Common myeloid progenitor, CD34-positive (primary cell): ENCODE measurements at regions not wholly inside any gene's neighbourhood (a gene's known extent, or its start where the extent isn't known, plus 50 kb on each side); places are given as distances from the start of the nearest gene placed in this dataset.

ENCODE experiments used
- CTCF ChIA-PET: fragments of 350-600 bp; sonication (Branson Sonifier 250); formaldehyde crosslinking; loops from one replicate; lab custom pipeline; 2021; ENCODE audit warnings: antibody characterized with exemption; lab: Charles Lee
- POLR2A ChIA-PET: fragments of 350-600 bp; sonication (Branson Sonifier 250); formaldehyde crosslinking; loops from one replicate; lab custom pipeline; 2021; ENCODE audit warnings: antibody characterized with exemption; lab: Charles Lee
- DNase-seq, 3 donors: peaks; one replicate each; pipeline versions ENCODE4 v3.0.0 to v3.0.0-alpha.2; 2013
- H3K27ac ChIP-seq, 2 experiments: 1 replicate in 1 of 2; 2 replicates in 1 of 2; pipeline ENCODE4 v1.7.0; 2013; ENCODE audit warnings: inconsistent platforms in 2 of 2, low read length in 2 of 2, mild to moderate bottlenecking in 2 of 2, low read depth in 1 of 2, moderate library complexity in 1 of 2; ENCODE audit not compliant: severe bottlenecking in 2 of 2, insufficient read depth in 1 of 2, poor library complexity in 1 of 2
- H3K27me3 ChIP-seq, 5 experiments: replicated peaks in 2 of 5; 1 replicate in 3 of 5; 2 replicates in 2 of 5; pipeline versions ENCODE4 v1.6.1 to v1.7.0; 2013; ENCODE audit warnings: low read length in 4 of 5, mild to moderate bottlenecking in 2 of 5, moderate library complexity in 2 of 5, inconsistent platforms in 1 of 5; ENCODE audit not compliant: insufficient read depth in 5 of 5, control insufficient read depth in 4 of 5
- H3K36me3 ChIP-seq, 4 experiments: 1 replicate in 2 of 4; 2 replicates in 2 of 4; pipeline versions ENCODE4 v1.6.1 to v1.7.0; 2013; ENCODE audit warnings: low read length in 3 of 4, control low read depth in 1 of 4, mild to moderate bottlenecking in 1 of 4; ENCODE audit not compliant: control insufficient read depth in 4 of 4, insufficient read depth in 4 of 4
- H3K4me1 ChIP-seq, 4 experiments: 1 replicate in 3 of 4; 2 replicates in 1 of 4; pipeline versions ENCODE4 v1.6.1 to v1.7.1; 2013; ENCODE audit warnings: low read length in 3 of 4, mild to moderate bottlenecking in 3 of 4, control low read depth in 1 of 4, inconsistent platforms in 1 of 4, moderate library complexity in 1 of 4; ENCODE audit not compliant: control insufficient read depth in 4 of 4, insufficient read depth in 4 of 4; ENCODE audit errors: control extremely low read depth in 1 of 4
- H3K4me3 ChIP-seq, 7 experiments: 1 replicate in 4 of 7; 2 replicates in 3 of 7; pipeline versions ENCODE4 v1.5.1 to v1.7.0; 2013; ENCODE audit warnings: mild to moderate bottlenecking in 7 of 7, low read length in 6 of 7, moderate library complexity in 6 of 7, inconsistent platforms in 2 of 7, low read depth in 2 of 7, control low read depth in 1 of 7; ENCODE audit not compliant: insufficient read depth in 4 of 7, control insufficient read depth in 1 of 7; ENCODE audit errors: extremely low read depth in 1 of 7
- H3K9me3 ChIP-seq, 5 experiments: 1 replicate in 4 of 5; 2 replicates in 1 of 5; pipeline versions ENCODE4 v1.6.1 to v1.7.1; 2013; ENCODE audit warnings: low read length in 4 of 5, mild to moderate bottlenecking in 2 of 5, inconsistent platforms in 1 of 5, low read depth in 1 of 5, moderate library complexity in 1 of 5; ENCODE audit not compliant: control insufficient read depth in 4 of 5, insufficient read depth in 2 of 5; ENCODE audit errors: control extremely low read depth in 1 of 5
- WGBS: methylation state at CpG from one replicate; pipeline ENCODE4 v1.1.5; 2013; ENCODE audit not compliant: insufficient coverage; 5-methylcytosine and 5-hydroxymethylcytosine counted together

DNA sequence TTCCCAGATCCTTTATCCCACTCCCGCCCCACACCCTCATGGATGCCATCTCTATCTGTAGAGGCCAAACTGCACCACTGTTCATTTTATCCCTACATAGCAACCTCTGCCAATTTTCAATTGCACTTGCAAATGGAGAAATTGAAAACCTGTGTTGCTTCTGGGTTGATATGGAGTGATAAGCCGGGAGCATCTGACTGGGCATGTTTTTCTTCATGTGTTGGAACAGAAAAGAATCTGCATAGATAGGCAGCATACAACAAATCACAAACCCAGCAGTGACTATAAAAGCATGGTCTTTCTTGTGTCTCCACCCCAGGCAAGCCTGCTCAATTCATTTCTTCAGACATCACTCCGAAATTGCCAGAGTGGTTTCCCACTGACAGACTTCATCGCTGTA lies 608.8 kb upstream of the CAMK1G start:
- no peaks in the 10 kb centered on the region for H3K36me3 ChIP-seq
- H3K27ac ChIP-seq = no peak overlapping the region
- no peaks in the 10 kb centered on the region for H3K27me3 ChIP-seq
- no peak for DNase-seq
- CTCF ChIA-PET = no interaction called here
- WGBS = 100% methylated on average over 3 of the region's 4 CpGs
- H3K9me3 ChIP-seq = no peaks in the 10 kb centered on the region
- POLR2A ChIA-PET = no interaction called here
- no peak overlapping the region for H3K4me3 ChIP-seq
- H3K4me1 ChIP-seq = no peaks in the 10 kb centered on the region

DNA sequence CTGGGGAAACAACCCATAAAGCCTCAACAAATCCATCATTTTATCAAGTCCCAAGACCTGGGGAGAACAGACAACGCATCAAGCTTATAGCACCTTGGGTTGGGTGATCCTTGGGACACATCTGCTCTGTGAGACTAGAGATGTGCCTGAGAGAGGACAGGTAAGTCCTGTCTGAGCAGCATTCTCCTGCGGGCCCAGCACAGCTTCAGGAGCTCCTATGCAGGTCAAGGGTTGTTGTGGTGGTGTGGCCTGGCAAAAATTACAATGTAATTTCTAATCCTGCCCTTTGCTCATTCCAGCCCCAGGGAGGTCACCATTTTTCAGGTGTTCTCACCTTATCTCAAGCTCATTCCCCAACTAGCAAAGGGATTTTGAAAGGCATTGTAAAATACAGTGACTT lies 608.1 kb upstream of the CAMK1G start:
- H3K9me3 ChIP-seq = no peaks in the 10 kb centered on the region
- POLR2A ChIA-PET = no interaction called here
- WGBS = 100% methylated on average over 1 of the region's 2 CpGs

DNA sequence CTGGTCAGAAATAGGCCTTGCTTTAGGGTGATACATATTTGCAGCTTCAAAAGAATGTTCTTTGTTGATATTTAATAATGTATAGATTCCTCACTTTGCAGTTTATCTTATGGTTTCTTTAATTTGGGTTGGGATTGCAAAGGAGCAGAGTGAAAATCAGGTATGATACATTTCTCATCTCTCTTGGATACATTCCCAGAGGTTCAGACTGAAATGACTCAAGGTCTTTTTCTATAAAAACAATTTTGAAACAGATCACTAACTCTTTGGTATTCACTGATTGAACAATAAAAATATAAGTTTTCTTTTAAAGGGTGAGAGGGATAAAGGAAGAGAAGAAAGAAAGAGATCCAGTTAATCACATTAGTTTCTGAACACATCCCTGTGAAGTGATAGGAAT lies 606.5 kb upstream of the CAMK1G start:
- no peaks in the 10 kb centered on the region for H3K27me3 ChIP-seq
- H3K9me3 ChIP-seq = no peaks in the 10 kb centered on the region
- H3K36me3 ChIP-seq = no peaks in the 10 kb centered on the region
- CTCF ChIA-PET = no interaction called here
- H3K27ac ChIP-seq = no peak overlapping the region
- no peak overlapping the region for H3K4me3 ChIP-seq
- no peaks in the 10 kb centered on the region for H3K4me1 ChIP-seq
- POLR2A ChIA-PET = no interaction called here
- no peak for DNase-seq

More for the DNA sequence above, 608.1 kb upstream of the CAMK1G start:
- Histone ChIP-seq H3K36me3 (no peaks in the 10 kb centered on the region), H3K27me3 (no peaks in the 10 kb centered on the region), H3K4me3 (no peak overlapping the region), H3K4me1 (no peaks in the 10 kb centered on the region), H3K27ac (no peak overlapping the region)
- no peak for DNase-seq
- CTCF ChIA-PET = no interaction called here

DNA sequence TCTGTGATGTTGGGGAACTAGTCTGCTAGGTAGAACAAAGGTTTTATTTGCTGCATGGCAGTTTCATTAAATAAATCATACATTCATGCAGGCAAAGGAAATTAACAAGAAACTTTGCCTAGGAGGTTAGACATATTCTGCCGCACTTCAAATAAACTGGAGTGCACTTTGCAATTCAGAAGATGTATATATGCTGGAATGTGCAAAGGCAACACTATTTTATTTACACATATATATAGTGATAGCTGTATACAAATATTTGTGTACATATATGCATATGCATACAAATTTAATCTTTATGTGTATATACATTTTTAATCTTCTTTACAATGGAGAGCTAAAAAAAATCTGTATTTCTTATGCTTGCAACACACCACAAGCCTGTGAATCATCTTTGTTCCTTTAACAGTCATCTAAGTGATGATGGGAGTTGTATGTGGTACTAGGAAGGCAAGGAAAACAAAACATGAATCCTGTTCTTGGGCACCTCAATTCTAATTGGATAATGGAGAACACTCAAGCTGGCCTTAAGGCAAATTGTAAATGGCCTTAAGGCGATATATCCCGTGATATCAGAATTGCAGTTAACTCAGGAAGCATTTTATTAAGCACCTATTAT lies 605.8 kb upstream of the CAMK1G start:
- no peak for DNase-seq
- 100% methylated on average over 1 of the region's 3 CpGs for WGBS
- H3K4me1 ChIP-seq = no peaks in the 10 kb centered on the region
- no peaks in the 10 kb centered on the region for H3K27me3 ChIP-seq
- POLR2A ChIA-PET = no interaction called here
- H3K27ac ChIP-seq = no peak overlapping the region
- no peaks in the 10 kb centered on the region for H3K36me3 ChIP-seq
- no peak overlapping the region for H3K4me3 ChIP-seq
- no peaks in the 10 kb centered on the region for H3K9me3 ChIP-seq
- CTCF ChIA-PET = no interaction called here

DNA sequence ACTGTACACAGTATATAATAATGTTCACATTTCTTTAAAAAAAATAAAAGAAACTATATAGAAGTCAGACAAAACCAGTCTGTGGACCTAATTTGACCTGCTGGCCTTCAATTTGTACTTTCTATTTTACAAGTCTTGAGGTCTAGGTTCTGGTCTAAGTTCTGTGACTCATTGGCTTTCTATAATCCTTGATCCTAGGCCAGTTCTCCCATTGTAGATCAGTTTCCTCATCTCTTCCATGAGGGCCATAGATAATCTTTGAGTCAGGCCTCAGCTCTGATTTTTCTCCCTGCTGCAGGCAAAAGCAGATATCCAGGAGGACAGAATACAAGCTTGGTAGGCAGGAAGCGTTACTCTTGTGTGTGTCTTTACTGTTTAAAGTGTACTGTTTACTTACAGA lies 603.7 kb upstream of the CAMK1G start:
- POLR2A ChIA-PET = no interaction called here
- no peaks in the 10 kb centered on the region for H3K36me3 ChIP-seq
- CTCF ChIA-PET = interaction anchor here (1.2 kb wide), 1 partner anchor 9 kb away, joined by 3 read pairs; no protein-coding TSS in a partner anchor
- H3K4me1 ChIP-seq = no peaks in the 10 kb centered on the region
- no peak overlapping the region for H3K4me3 ChIP-seq
- no peak overlapping the region for H3K27ac ChIP-seq
- H3K27me3 ChIP-seq = no peaks in the 10 kb centered on the region
- H3K9me3 ChIP-seq = no peaks in the 10 kb centered on the region
- 100% methylated on average over 1 of the region's 1 CpG for WGBS
- DNase-seq = no peak

DNA sequence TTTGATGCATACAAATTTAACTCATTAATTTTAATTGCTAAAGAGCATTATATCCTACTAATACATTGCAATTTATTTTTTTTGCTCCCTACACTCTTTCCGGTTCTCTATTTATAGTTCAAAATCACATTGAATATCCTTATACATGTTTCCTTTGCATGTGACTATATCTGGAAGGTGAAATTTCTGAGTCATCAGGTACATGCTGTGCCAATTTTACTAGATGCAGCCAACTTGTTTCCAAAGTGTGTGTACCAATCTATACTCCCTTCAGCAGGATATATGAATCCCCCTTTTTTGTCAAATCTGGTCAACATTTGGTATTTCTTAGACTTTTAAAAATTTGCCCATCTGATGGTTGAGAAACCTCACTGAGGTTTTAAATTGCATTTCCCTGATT lies 602.9 kb upstream of the CAMK1G start:
- ChIA-PET CTCF (no interaction called here), POLR2A (no interaction called here)
- no CpG with 5 or more reads among the region's 1 CpG for WGBS

DNA sequence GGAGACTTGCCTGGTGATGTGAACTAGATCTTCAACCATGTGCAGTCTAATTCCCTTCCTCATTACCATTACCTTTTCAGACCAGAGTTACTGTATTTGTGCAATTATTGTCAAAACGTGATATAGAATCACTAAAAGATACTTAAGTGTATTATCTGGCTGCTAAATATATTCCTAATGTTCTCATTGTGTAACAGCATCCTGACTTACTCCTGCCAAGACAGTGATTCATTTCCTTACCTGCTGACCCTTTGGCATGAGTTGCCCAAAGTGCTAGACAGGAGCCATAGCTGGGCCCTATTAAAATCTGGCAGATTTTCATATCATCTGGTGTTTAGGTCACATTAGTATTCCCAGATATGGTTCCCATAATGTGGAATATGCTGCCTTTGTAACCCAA lies 598.3 kb upstream of the CAMK1G start:
- no peak for DNase-seq
- POLR2A ChIA-PET = interaction anchor here (0.5 kb wide), 1 partner anchor 1464 kb away, joined by 3 read pairs; no protein-coding TSS in a partner anchor
- H3K9me3 ChIP-seq = no peaks in the 10 kb centered on the region
- no peak overlapping the region for H3K27ac ChIP-seq
- CTCF ChIA-PET = no interaction called here
- WGBS = no CpG with 5 or more reads among the region's 1 CpG
- peaks cover 0 to 12% (median 8%) of the 10 kb centered on the region in 4 experiments for H3K4me1 ChIP-seq
- H3K4me3 ChIP-seq = no peak overlapping the region
- H3K36me3 ChIP-seq = no peaks in the 10 kb centered on the region
- H3K27me3 ChIP-seq = no peaks in the 10 kb centered on the region

More for the DNA sequence above, 602.9 kb upstream of the CAMK1G start:
- Histone ChIP-seq H3K4me3 (no peak overlapping the region), H3K36me3 (no peaks in the 10 kb centered on the region), H3K27me3 (no peaks in the 10 kb centered on the region), H3K9me3 (no peaks in the 10 kb centered on the region), H3K27ac (no peak overlapping the region), H3K4me1 (no peaks in the 10 kb centered on the region)
- no peak for DNase-seq
